ENCODE measurements at regions not wholly inside any gene's neighbourhood (a gene's known extent, or its start where the extent isn't known, plus 50 kb on each side); places are given as distances from the start of the nearest gene placed in this dataset.

DNA sequence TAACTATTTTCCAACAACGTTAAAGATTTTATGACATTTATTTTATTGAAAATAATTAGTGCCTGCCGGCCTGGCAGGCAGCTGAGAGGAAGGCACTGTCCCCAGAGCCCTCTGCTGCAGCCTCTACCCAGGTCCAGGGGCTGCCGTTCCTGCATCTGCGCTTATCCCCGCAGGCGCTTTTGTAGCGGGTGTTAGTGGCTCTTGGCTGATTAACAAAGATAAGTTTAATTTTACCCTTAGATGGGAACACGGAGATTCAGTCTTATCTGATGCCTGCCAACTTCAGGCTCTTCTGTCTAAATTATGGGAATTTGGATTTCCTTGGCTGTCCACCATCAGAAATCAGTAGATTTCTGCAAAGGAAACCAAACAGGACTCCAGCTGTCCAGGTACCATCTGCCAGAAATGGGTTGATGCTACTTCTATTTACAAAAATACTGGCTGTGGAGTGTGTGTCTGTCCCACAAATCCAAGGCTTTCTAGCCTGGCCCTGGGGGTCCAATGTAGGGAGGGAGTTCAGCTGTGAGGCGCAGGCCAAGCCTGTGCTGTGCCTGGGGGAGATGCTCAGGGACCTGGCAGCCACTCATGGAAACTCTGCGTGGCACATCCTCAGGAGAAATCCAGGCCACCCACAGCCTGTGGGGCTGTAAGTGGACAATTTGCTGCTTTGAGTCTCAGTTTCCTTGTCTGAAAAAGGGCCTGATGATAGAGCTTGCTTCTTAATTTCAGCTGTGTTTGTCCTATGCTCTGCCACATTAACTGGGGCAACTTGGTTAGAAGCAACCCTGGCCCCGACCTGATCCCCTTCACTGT is 62.0 kb upstream of the IGFBP3 start:
- no peak for DNase-seq (ENCODE audit: low read depth)
- H3K4me3 ChIP-seq (ENCODE audit: low read depth, low read length) = no peak overlapping the region
- TF ChIP-seq, protein P1, sequence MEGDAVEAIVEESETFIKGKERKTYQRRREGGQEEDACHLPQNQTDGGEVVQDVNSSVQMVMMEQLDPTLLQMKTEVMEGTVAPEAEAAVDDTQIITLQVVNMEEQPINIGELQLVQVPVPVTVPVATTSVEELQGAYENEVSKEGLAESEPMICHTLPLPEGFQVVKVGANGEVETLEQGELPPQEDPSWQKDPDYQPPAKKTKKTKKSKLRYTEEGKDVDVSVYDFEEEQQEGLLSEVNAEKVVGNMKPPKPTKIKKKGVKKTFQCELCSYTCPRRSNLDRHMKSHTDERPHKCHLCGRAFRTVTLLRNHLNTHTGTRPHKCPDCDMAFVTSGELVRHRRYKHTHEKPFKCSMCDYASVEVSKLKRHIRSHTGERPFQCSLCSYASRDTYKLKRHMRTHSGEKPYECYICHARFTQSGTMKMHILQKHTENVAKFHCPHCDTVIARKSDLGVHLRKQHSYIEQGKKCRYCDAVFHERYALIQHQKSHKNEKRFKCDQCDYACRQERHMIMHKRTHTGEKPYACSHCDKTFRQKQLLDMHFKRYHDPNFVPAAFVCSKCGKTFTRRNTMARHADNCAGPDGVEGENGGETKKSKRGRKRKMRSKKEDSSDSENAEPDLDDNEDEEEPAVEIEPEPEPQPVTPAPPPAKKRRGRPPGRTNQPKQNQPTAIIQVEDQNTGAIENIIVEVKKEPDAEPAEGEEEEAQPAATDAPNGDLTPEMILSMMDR (IDR thresholded peaks at IDR 0.05; ENCODE audit: low read depth, low read length) = no peak
- TF ChIP-seq, protein P2, sequence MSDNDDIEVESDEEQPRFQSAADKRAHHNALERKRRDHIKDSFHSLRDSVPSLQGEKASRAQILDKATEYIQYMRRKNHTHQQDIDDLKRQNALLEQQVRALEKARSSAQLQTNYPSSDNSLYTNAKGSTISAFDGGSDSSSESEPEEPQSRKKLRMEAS (IDR thresholded peaks at IDR 0.05; ENCODE audit: low read depth, low read length) = no peak
- no peak for TF ChIP-seq POLR2A (IDR thresholded peaks at IDR 0.05; ENCODE audit: extremely low read depth, insufficient read length)

GRCh38 chr7:45982132-45982531 is 61.1 kb upstream of the IGFBP3 start:
- DNase-seq (ENCODE audit: low read depth) = no peak
- TF ChIP-seq, protein P1 (IDR thresholded peaks at IDR 0.05; ENCODE audit: low read depth, low read length) = no peak
- no peak for TF ChIP-seq MYC (IDR thresholded peaks at IDR 0.05; ENCODE audit: low read depth, low read length)
- TF ChIP-seq POLR2A (IDR thresholded peaks at IDR 0.05; ENCODE audit: extremely low read depth, insufficient read length) = no peak
- TF ChIP-seq, protein P2 (IDR thresholded peaks at IDR 0.05; ENCODE audit: low read depth, low read length) = no peak
- H3K4me3 ChIP-seq (ENCODE audit: low read depth, low read length) = no peak overlapping the region

GRCh38 chr7:45980973-45981372 is 59.9 kb upstream of the IGFBP3 start:
- no peak for DNase-seq (ENCODE audit: low read depth)
- no peak overlapping the region for H3K4me3 ChIP-seq (ENCODE audit: low read depth, low read length)
- no peak for TF ChIP-seq MYC (IDR thresholded peaks at IDR 0.05; ENCODE audit: low read depth, low read length)
- no peak for TF ChIP-seq POLR2A (IDR thresholded peaks at IDR 0.05; ENCODE audit: extremely low read depth, insufficient read length)
- TF ChIP-seq, protein P2 (IDR thresholded peaks at IDR 0.05; ENCODE audit: low read depth, low read length) = no peak
- TF ChIP-seq, protein P1 (IDR thresholded peaks at IDR 0.05; ENCODE audit: low read depth, low read length) = no peak

GRCh38 chr7:45980181-45980905 is 59.3 kb upstream of the IGFBP3 start:
- TF ChIP-seq MYC (IDR thresholded peaks at IDR 0.05; ENCODE audit: low read depth, low read length) = no peak
- TF ChIP-seq, protein P1 (IDR thresholded peaks at IDR 0.05; ENCODE audit: low read depth, low read length) = no peak
- TF ChIP-seq, protein P2 (IDR thresholded peaks at IDR 0.05; ENCODE audit: low read depth, low read length) = no peak
- no peak for TF ChIP-seq POLR2A (IDR thresholded peaks at IDR 0.05; ENCODE audit: extremely low read depth, insufficient read length)
- no peak for DNase-seq (ENCODE audit: low read depth)
- no peak overlapping the region for H3K4me3 ChIP-seq (ENCODE audit: low read depth, low read length)

GRCh38 chr7:45979275-45980180 is 58.5 kb upstream of the IGFBP3 start:
- no peak overlapping the region for H3K4me3 ChIP-seq (ENCODE audit: low read depth, low read length)
- TF ChIP-seq, protein P1 (IDR thresholded peaks at IDR 0.05; ENCODE audit: low read depth, low read length) = no peak
- TF ChIP-seq POLR2A (IDR thresholded peaks at IDR 0.05; ENCODE audit: extremely low read depth, insufficient read length) = no peak
- TF ChIP-seq, protein P2 (IDR thresholded peaks at IDR 0.05; ENCODE audit: low read depth, low read length) = no peak
- TF ChIP-seq MYC (IDR thresholded peaks at IDR 0.05; ENCODE audit: low read depth, low read length) = no peak
- DNase-seq (ENCODE audit: low read depth) = no peak
